IMR-90 (cell line): ENCODE measurements at regions not wholly inside any gene's neighbourhood (a gene's known extent, or its start where the extent isn't known, plus 50 kb on each side); places are given as distances from the start of the nearest gene placed in this dataset.

Experiments used
- BHLHE40 ChIP-seq: fragments of 150-350 bp; IDR thresholded peaks from 2 replicates; pipeline ENCODE4 v1.6.1; 2016; ENCODE audit warnings: mild to moderate bottlenecking, low read depth, low read length
- CEBPB ChIP-seq: IDR thresholded peaks from 2 replicates; pipeline ENCODE4 v1.6.1; 2012; ENCODE audit warnings: low read depth, low read length, improper control_type of control experiment
- CTCF ChIP-seq: conservative IDR thresholded peaks from 2 replicates; pipeline ENCODE4 v1.5.1; 2012; ENCODE audit warnings: mild to moderate bottlenecking, low read depth, low read length, improper control_type of control experiment
- ELK1 ChIP-seq: fragments of 150-350 bp; IDR thresholded peaks from 2 replicates; pipeline ENCODE4 v1.6.1; 2016; ENCODE audit warnings: low read depth, mild to moderate bottlenecking, low read length, moderate library complexity, borderline replicate concordance
- FOS ChIP-seq: fragments of 150-350 bp; IDR thresholded peaks from 2 replicates; pipeline ENCODE4 v1.6.1; 2016; ENCODE audit warnings: low read depth, low read length
- MAFK ChIP-seq: IDR thresholded peaks from 2 replicates; pipeline ENCODE4 v1.6.1; 2012; ENCODE audit warnings: low read depth, low read length, improper control_type of control experiment
- MXI1 ChIP-seq: IDR thresholded peaks from 2 replicates; pipeline ENCODE4 v1.6.1; 2012; ENCODE audit warnings: low read depth, mild to moderate bottlenecking, low read length, moderate library complexity, borderline replicate concordance
- POLR2A ChIP-seq: IDR thresholded peaks from 2 replicates; pipeline ENCODE4 v1.6.1; 2012; ENCODE audit warnings: mild to moderate bottlenecking, low read depth, low read length
- RAD21 ChIP-seq: IDR thresholded peaks from 2 replicates; pipeline ENCODE4 v1.6.1; 2012; ENCODE audit warnings: low read length, improper control_type of control experiment
- RCOR1 ChIP-seq: IDR thresholded peaks from 2 replicates; pipeline ENCODE4 v1.6.1; 2012; ENCODE audit warnings: mild to moderate bottlenecking, low read length, improper control_type of control experiment; ENCODE audit not compliant: insufficient replicate concordance
- RFX5 ChIP-seq: IDR thresholded peaks from 2 replicates; pipeline ENCODE4 v1.8.0; 2012; ENCODE audit warnings: low read depth, mild to moderate bottlenecking, low read length, moderate library complexity
- SMC3 ChIP-seq: fragments of 150-350 bp; IDR thresholded peaks from 2 replicates; pipeline ENCODE4 v1.6.1; 2016; ENCODE audit warnings: low read depth, mild to moderate bottlenecking, antibody characterized with exemption, low read length, moderate library complexity
- USF2 ChIP-seq: fragments of 150-350 bp; IDR thresholded peaks from 2 replicates; pipeline ENCODE4 v1.6.1; 2017; ENCODE audit warnings: mild to moderate bottlenecking, antibody characterized with exemption, low read length, low read depth

GRCh38 chr10:6305401-6306321 lies 102.9 kb downstream of the PFKFB3 start:
- TF ChIP-seq CTCF (no peak), USF2 (no peak), POLR2A (no peak), FOS (no peak), SMC3 (no peak), RAD21 (no peak), MAFK (no peak), RFX5 (no peak), MXI1 (no peak), CEBPB (no peak), RCOR1 (no peak), BHLHE40 (no peak), ELK1 (no peak)
